ENCODE measurements at regions not wholly inside any gene's neighbourhood (a gene's known extent, or its start where the extent isn't known, plus 50 kb on each side); places are given as distances from the start of the nearest gene placed in this dataset.
"Not testable (repeated sequence)": the region's sequence is repeated elsewhere in the genome, so short reads cannot be mapped to it uniquely, and the experiment has no call there.

DNA sequence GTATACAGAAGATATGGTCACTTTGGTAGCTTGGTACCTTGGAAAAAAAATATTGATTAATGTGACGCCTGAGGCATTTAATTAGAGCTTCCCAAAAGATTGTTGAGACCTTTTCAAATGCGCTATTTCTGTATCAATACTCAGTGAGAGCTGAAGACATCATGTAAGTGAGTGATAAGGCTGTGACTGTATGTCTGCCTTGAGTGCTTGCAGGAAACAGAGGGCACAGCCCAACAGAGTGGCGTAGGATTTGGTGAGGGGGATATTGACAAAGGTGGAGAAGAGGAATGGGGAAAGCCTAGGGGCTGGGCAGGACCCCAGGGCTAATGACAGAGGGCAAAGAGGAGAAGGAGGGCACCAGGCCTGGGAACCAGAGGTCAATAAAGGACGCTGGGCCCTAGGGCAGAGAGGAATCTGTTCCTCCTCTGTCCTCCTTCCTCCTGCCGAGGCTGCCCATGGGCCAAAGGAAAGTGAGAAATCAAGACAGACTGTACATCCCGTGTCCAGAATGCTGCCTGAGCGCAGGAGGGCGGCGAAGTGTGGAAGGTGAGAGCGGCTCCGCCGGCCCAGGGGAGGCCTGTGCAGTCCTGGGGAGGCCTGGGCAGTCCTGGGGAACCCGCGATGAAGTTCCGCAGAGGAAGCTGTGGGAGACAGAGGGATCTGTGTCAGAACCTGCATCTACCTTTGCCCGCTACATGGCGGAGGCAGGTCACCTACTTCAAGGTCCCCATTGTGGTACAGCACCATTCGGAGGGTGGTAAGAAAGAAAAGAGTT, 228.6 kb upstream of the PIEZO2 start:
- H3K4me3 ChIP-seq (ENCODE audit: low read length) = no peak overlapping the region
- TF ChIP-seq CTCF (conservative IDR thresholded peaks at IDR 0.05; ENCODE audit: low read depth, low read length) = no peak
- DNase-seq (ENCODE audit: low read depth) = no peak

DNA sequence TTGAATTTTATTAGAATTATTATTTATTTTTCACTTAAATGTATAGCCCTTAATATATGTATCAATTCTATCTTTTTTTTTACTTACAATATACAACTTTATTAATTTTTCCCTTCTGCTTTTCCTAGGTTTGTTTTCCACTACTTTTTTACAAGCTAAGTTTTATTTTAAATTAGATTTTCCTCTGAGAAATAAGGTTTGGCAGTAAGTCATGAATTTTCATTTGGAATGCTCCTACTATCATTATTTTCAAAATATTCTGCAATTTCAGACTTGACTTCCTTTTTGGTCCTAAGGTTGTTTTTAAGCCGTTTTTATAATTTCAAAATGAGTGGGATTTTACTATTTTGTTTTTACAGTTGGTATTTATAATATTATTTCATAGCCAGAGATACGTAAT, 222.8 kb upstream of the PIEZO2 start:
- TF ChIP-seq CTCF (conservative IDR thresholded peaks at IDR 0.05; ENCODE audit: low read depth, low read length) = no peak
- no peak for DNase-seq (ENCODE audit: low read depth)
- H3K4me3 ChIP-seq (ENCODE audit: low read length) = no peak overlapping the region

GRCh38 chr18:11369556-11369955, 220.2 kb upstream of the PIEZO2 start:
- no peak for TF ChIP-seq CTCF (conservative IDR thresholded peaks at IDR 0.05; ENCODE audit: low read depth, low read length)
- no peak overlapping the region for H3K4me3 ChIP-seq (ENCODE audit: low read length)
- DNase-seq (ENCODE audit: low read depth) = no peak

- no peak for DNase-seq (ENCODE audit: low read depth)
- H3K4me3 ChIP-seq (ENCODE audit: low read length) = no peak overlapping the region
- TF ChIP-seq CTCF (conservative IDR thresholded peaks at IDR 0.05; ENCODE audit: low read depth, low read length) = no peak
Measured at GRCh38 chr18:11368020-11368419, 218.7 kb upstream of the PIEZO2 start.

GRCh38 chr18:11367351-11367750, 218.0 kb upstream of the PIEZO2 start:
- DNase-seq (ENCODE audit: low read depth) = no peak
- TF ChIP-seq CTCF (conservative IDR thresholded peaks at IDR 0.05; ENCODE audit: low read depth, low read length) = no peak
- no peak overlapping the region for H3K4me3 ChIP-seq (ENCODE audit: low read length)

- peak; percentile 34 for DNase-seq (ENCODE audit: low read depth)
- no peak for TF ChIP-seq CTCF (conservative IDR thresholded peaks at IDR 0.05; ENCODE audit: low read depth, low read length)
- no peak overlapping the region for H3K4me3 ChIP-seq (ENCODE audit: low read length)
Measured at GRCh38 chr18:11366410-11366809, 217.0 kb upstream of the PIEZO2 start.

DNA sequence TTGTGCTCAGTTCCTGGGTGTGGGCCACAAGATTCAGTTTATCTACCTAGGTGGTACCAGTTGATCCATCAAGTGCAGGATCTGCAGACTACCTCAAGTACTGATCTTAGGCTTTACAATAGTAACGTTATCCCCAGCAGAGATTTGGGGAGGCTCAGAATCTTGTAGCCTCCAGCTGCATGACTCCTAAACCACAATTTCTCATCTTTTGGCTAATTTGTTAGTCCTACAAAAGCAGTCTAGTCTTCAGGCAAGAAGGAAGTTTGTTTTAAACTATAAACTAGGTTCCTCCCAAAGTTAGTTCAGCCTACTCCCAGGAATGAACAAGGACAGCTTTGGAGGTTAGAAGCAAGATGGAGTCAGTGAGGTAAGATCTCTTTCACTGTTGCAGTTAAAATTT, 213.5 kb upstream of the PIEZO2 start:
- no peak for TF ChIP-seq CTCF (conservative IDR thresholded peaks at IDR 0.05; ENCODE audit: low read depth, low read length)
- no peak for DNase-seq (ENCODE audit: low read depth)
- no peak overlapping the region for H3K4me3 ChIP-seq (ENCODE audit: low read length)

DNA sequence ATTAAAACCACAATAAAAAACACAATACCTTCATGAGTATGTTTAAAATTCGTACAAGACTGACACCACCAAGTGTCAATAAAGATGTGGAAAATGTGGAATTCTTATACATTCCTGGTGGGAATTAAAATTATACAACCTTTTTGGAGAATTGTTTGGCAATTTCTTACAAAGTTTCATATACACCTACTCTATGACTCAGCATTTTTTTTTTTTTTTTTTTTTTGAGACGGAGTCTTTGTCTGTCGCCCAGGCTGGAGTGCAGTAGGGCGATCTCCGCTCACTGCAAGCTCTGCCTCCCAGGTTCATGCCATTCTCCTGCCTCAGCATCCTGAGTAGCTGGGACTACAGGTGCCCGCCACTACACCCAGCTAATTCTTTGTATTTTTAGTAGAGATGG, 212.5 kb upstream of the PIEZO2 start:
- not testable (repeated sequence) for DNase-seq (ENCODE audit: low read depth); H3K4me3 ChIP-seq (ENCODE audit: low read length)

Data from retinal pigment epithelial cell (primary cell).